ENCODE measurements at regions not wholly inside any gene's neighbourhood (a gene's known extent, or its start where the extent isn't known, plus 50 kb on each side); places are given as distances from the start of the nearest gene placed in this dataset.

DNA sequence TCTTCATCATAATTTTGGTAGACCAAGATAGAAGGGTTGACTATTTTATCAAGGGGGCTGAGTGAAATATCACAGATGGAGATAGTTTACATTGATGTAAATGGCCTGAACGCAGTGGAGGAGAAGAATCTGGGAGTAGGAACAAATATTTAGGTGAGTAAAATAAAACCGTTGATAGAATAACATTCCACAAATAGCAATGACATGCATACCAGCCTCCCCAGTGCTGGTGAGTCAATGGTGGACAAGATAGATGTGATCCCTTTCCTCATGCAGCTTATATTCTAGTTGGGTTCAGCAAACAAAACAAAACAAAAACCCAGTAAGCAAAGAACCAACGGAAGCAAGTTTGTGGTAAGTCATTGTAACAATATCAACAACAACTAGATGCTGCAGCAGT, 385.2 kb downstream of the FAM170A start:
- TF ChIP-seq, protein P1, sequence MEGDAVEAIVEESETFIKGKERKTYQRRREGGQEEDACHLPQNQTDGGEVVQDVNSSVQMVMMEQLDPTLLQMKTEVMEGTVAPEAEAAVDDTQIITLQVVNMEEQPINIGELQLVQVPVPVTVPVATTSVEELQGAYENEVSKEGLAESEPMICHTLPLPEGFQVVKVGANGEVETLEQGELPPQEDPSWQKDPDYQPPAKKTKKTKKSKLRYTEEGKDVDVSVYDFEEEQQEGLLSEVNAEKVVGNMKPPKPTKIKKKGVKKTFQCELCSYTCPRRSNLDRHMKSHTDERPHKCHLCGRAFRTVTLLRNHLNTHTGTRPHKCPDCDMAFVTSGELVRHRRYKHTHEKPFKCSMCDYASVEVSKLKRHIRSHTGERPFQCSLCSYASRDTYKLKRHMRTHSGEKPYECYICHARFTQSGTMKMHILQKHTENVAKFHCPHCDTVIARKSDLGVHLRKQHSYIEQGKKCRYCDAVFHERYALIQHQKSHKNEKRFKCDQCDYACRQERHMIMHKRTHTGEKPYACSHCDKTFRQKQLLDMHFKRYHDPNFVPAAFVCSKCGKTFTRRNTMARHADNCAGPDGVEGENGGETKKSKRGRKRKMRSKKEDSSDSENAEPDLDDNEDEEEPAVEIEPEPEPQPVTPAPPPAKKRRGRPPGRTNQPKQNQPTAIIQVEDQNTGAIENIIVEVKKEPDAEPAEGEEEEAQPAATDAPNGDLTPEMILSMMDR (IDR thresholded peaks at IDR 0.05) = no peak
- no peak for TF ChIP-seq POLR2A (IDR thresholded peaks at IDR 0.05)
